ENCODE measurements at regions not wholly inside any gene's neighbourhood (a gene's known extent, or its start where the extent isn't known, plus 50 kb on each side); places are given as distances from the start of the nearest gene placed in this dataset.
"Not testable (repeated sequence)": the region's sequence is repeated elsewhere in the genome, so short reads cannot be mapped to it uniquely, and the experiment has no call there.

- DNase-seq = not testable (repeated sequence)
These were observed 62.8 kb downstream of the SCP2D1 start for GRCh38 chr20:18876394-18876793.

GRCh38 chr20:18879262-18879661, 65.7 kb downstream of the SCP2D1 start:
- no peak for DNase-seq

GRCh38 chr20:18886756-18887155, 73.2 kb downstream of the SCP2D1 start:
- no peak for DNase-seq

GRCh38 chr20:18901980-18902737, 88.6 kb downstream of the SCP2D1 start:
- DNase-seq = no peak

GRCh38 chr20:18904192-18904591, 90.6 kb downstream of the SCP2D1 start:
- no peak for DNase-seq

- peak; percentile 19 for DNase-seq
These were observed 91.0 kb downstream of the SCP2D1 start for GRCh38 chr20:18904624-18905023.

- DNase-seq = no peak
These were observed 92.5 kb downstream of the SCP2D1 start for GRCh38 chr20:18906046-18906445.

GRCh38 chr20:18907353-18907752, 93.8 kb downstream of the SCP2D1 start:
- DNase-seq = peak; percentile 5

GRCh38 chr20:18908109-18908508, 94.5 kb downstream of the SCP2D1 start:
- DNase-seq = no peak

GRCh38 chr20:18909254-18909653, 95.7 kb downstream of the SCP2D1 start:
- DNase-seq = no peak

- no peak for DNase-seq
These were observed 100.1 kb downstream of the SCP2D1 start for GRCh38 chr20:18913701-18914100.

GRCh38 chr20:18914796-18915195, 101.2 kb downstream of the SCP2D1 start:
- no peak for DNase-seq

- no peak for DNase-seq
These were observed 103.5 kb downstream of the SCP2D1 start for GRCh38 chr20:18916886-18917750.

GRCh38 chr20:18919996-18920395, 106.4 kb downstream of the SCP2D1 start:
- DNase-seq = no peak

- no peak for DNase-seq
These were observed 107.7 kb downstream of the SCP2D1 start for GRCh38 chr20:18921291-18921690.

GRCh38 chr20:18922251-18922650, 108.7 kb downstream of the SCP2D1 start:
- no peak for DNase-seq

GRCh38 chr20:18922898-18923297, 109.3 kb downstream of the SCP2D1 start:
- no peak for DNase-seq

GRCh38 chr20:18926965-18927364, 113.4 kb downstream of the SCP2D1 start:
- DNase-seq = no peak

- no peak for DNase-seq
These were observed 115.0 kb downstream of the SCP2D1 start for GRCh38 chr20:18928626-18929025.

- DNase-seq = no peak
These were observed 116.2 kb downstream of the SCP2D1 start for GRCh38 chr20:18929800-18930199.

- DNase-seq = no peak
These were observed 130.0 kb downstream of the SCP2D1 start for GRCh38 chr20:18943542-18943941.

- DNase-seq = no peak
These were observed 143.3 kb downstream of the SCP2D1 start for GRCh38 chr20:18956890-18957289.

GRCh38 chr20:18957328-18957727, 143.7 kb downstream of the SCP2D1 start:
- DNase-seq = no peak

GRCh38 chr20:18971121-18971520, 157.5 kb downstream of the SCP2D1 start:
- no peak for DNase-seq

Data from retina (tissue), 1 donor.